Activated CD8-positive, alpha-beta T cell treated with anti-CD3 and anti-CD28 coated beads for 36 hours (primary cell): ENCODE measurements at regions not wholly inside any gene's neighbourhood (a gene's known extent, or its start where the extent isn't known, plus 50 kb on each side); places are given as distances from the start of the nearest gene placed in this dataset.

Experiments used
- ATAC-seq: fragments of 200-7000 bp; cut with Tn5 transposase; one replicate; pipeline ENCODE4 v1.10.0; 2021; ENCODE audit warnings: mild to moderate bottlenecking, moderate library complexity
- CTCF ChIA-PET: fragments of 350-600 bp; sonication (Branson Sonifier 250); formaldehyde crosslinking; loops from one replicate; lab custom pipeline; 2021; ENCODE audit warnings: antibody characterized with exemption; lab: Charles Lee
- POLR2A ChIA-PET: fragments of 350-600 bp; sonication (Branson Sonifier 250); formaldehyde crosslinking; loops from one replicate; lab custom pipeline; 2021; ENCODE audit warnings: antibody characterized with exemption; lab: Charles Lee
- DNase-seq: peaks from one replicate; pipeline ENCODE4 v3.0.0-alpha.2; 2020
- H3K27ac Mint-ChIP-seq: one replicate; pipeline ENCODE4 v1.8.0; 2021; ENCODE audit warnings: mild to moderate bottlenecking, mixed read lengths
- H3K27me3 Mint-ChIP-seq: one replicate; pipeline ENCODE4 v1.8.0; 2021; ENCODE audit warnings: mixed read lengths
- H3K36me3 Mint-ChIP-seq: one replicate; pipeline ENCODE4 v1.8.0; 2021; ENCODE audit warnings: low read depth, mixed read lengths
- H3K4me1 Mint-ChIP-seq: one replicate; pipeline ENCODE4 v1.8.0; 2021; ENCODE audit warnings: low read depth, mixed read lengths
- H3K4me3 Mint-ChIP-seq: one replicate; pipeline ENCODE4 v1.8.0; 2021; ENCODE audit warnings: mild to moderate bottlenecking, moderate library complexity, mixed read lengths
- H3K9me3 Mint-ChIP-seq: one replicate; pipeline ENCODE4 v1.8.0; 2021; ENCODE audit warnings: mixed read lengths
- intact Hi-C: fragments of 100-400 bp; cut with micrococcal nuclease; formaldehyde crosslinking; loops from one replicate; pipeline ENCODE4 v1.10.0; 2022
- TF ChIP-seq, protein P1 (sequence below): fragments of 200-600 bp; IDR thresholded peaks from one replicate; pipeline ENCODE4 v1.8.0; 2022; ENCODE audit warnings: antibody characterized with exemption, mild to moderate bottlenecking

DNA sequence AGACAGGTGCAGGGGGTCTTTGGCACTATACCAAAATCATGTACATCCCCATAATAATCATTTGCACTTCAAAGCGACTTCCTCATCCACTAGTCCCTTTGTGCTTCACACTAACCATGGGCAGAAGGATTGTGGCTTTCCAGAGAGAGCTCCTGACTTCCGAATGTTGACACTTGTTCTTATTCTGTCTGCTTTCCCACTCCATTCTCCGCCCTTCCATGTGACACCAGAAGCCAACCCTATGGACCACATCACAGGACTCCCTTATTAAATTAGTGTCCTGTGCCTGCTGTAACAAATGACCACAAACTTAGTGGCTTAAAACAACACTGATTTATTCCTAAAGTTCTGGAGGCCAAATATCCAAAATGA, 91.6 kb downstream of the CMC2 start:
- H3K9me3 Mint-ChIP-seq: no peaks in the 10 kb centered on the region
- no peak for DNase-seq
- H3K27ac Mint-ChIP-seq: no peak overlapping the region
- no peaks in the 10 kb centered on the region for H3K36me3 Mint-ChIP-seq
- intact Hi-C loops: no loop called here
- no peak overlapping the region for H3K4me3 Mint-ChIP-seq
- no peaks in the 10 kb centered on the region for H3K4me1 Mint-ChIP-seq
- POLR2A ChIA-PET: no interaction called here
- peaks cover 10% of the 10 kb centered on the region for H3K27me3 Mint-ChIP-seq
- TF ChIP-seq, protein P1, sequence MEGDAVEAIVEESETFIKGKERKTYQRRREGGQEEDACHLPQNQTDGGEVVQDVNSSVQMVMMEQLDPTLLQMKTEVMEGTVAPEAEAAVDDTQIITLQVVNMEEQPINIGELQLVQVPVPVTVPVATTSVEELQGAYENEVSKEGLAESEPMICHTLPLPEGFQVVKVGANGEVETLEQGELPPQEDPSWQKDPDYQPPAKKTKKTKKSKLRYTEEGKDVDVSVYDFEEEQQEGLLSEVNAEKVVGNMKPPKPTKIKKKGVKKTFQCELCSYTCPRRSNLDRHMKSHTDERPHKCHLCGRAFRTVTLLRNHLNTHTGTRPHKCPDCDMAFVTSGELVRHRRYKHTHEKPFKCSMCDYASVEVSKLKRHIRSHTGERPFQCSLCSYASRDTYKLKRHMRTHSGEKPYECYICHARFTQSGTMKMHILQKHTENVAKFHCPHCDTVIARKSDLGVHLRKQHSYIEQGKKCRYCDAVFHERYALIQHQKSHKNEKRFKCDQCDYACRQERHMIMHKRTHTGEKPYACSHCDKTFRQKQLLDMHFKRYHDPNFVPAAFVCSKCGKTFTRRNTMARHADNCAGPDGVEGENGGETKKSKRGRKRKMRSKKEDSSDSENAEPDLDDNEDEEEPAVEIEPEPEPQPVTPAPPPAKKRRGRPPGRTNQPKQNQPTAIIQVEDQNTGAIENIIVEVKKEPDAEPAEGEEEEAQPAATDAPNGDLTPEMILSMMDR: no peak
- no peak for ATAC-seq
- CTCF ChIA-PET: no interaction called here

DNA sequence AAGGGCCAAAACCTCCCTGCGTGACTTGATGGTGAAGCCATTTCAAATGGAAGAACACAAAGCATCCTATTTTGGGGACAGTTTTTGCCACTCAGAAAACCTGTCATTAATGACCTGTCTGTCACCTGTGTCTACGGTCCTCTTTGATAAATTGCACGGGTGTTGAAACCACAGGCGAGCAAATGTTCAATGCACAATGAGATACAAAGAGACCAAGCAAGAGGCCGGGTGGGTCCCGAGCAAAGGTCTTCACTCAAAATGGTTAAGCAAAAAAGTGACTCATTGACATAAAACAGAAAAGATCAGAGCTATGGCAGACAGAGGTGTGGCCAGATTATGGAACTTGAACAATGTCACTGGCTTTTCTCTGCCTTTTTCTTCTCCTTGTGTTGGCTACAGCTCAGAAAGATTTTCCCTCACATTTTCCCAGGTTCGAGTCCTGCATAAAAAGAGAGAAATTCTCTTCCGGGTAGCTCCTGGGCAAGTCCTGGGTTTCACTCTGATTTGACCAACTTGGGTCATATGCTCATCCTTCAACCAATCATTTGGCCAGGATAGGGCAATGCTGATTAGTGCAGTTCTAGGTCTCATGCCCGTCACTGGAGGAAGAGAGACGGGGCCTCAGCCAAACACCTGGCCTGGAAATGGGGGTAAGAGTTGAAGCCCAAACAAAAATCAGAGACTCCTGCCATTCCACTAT, 92.2 kb downstream of the CMC2 start:
- H3K4me3 Mint-ChIP-seq: no peak overlapping the region
- POLR2A ChIA-PET: no interaction called here

DNA sequence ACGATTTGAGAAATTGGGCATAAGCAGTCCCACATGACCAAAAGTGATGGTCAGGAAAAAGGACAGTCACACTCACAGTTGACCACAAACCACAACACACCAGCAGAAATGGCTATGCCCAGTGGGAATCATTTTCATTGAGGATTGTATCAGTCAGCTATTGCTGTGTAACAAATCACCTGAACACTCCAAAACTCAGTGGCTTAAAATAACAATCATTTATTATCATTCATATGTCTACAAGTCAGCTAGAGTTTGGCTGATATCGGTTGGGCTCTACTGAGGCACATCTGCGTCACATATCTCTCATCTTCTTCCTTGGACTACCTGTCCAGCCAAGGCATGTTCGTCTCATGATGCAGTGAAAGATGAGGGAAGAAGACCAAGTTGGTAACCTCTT, 93.3 kb downstream of the CMC2 start:
- DNase-seq: no peak
- POLR2A ChIA-PET: no interaction called here
- CTCF ChIA-PET: no interaction called here
- TF ChIP-seq, protein P1: no peak
- no peak for ATAC-seq
- Mint-ChIP-seq H3K4me1 (no peaks in the 10 kb centered on the region), H3K9me3 (no peaks in the 10 kb centered on the region), H3K27me3 (peaks cover 10% of the 10 kb centered on the region), H3K4me3 (no peak overlapping the region), H3K36me3 (no peaks in the 10 kb centered on the region), H3K27ac (no peak overlapping the region)
- intact Hi-C loops: no loop called here

More for the DNA sequence above, 92.2 kb downstream of the CMC2 start:
- no peaks in the 10 kb centered on the region for H3K9me3 Mint-ChIP-seq
- no peaks in the 10 kb centered on the region for H3K4me1 Mint-ChIP-seq
- no peak overlapping the region for H3K27ac Mint-ChIP-seq
- H3K36me3 Mint-ChIP-seq: no peaks in the 10 kb centered on the region
- ATAC-seq: no peak
- peaks cover 10% of the 10 kb centered on the region for H3K27me3 Mint-ChIP-seq
- TF ChIP-seq, protein P1: no peak
- no peak for DNase-seq
- CTCF ChIA-PET: no interaction called here
- intact Hi-C loops: no loop called here

DNA sequence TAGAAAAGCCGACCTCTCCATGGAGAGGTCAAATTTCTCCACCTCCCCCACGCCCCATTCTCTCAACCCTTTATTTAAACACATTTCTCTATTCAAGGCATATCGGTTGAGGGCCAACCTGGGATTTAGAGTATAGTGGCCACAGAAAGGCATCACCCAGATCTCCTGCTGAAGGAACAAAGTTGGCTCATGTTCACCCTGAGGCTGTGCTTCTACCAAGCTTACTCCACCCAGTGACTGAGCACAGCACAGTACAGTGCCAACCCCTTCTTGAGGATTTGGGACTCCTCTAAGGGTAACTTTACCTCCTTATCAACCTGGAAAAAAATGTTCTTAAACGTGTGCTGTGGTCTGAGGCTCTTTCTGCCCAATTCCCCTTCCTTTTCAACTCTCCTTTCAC, 94.0 kb downstream of the CMC2 start:
- no peaks in the 10 kb centered on the region for H3K36me3 Mint-ChIP-seq

DNA sequence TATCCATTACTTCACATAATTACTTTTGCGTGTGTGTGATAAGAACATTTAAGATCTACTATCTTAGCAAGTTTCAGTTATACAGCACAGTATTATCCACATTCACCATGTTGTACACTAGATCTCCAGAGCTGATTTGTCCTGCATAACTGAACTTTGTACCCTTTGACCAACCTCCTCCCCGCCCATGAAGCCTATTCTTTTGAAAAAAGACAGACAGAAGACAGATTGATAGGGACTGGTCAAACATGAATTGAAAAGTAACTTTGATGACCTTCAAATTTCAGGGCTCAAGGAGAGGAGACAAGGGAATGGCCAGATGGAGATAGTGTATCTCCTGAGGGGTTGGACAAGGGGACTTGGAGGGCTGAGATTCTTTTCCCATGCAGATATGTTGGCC, 96.3 kb downstream of the CMC2 start:
- TF ChIP-seq, protein P1: no peak
- no peak for ATAC-seq
- intact Hi-C loops: no loop called here
- no peaks in the 10 kb centered on the region for H3K36me3 Mint-ChIP-seq
- no peak for DNase-seq
- CTCF ChIA-PET: no interaction called here
- no peak overlapping the region for H3K4me3 Mint-ChIP-seq
- no peaks in the 10 kb centered on the region for H3K9me3 Mint-ChIP-seq
- POLR2A ChIA-PET: no interaction called here
- no peak overlapping the region for H3K27ac Mint-ChIP-seq
- no peaks in the 10 kb centered on the region for H3K4me1 Mint-ChIP-seq
- H3K27me3 Mint-ChIP-seq: peaks cover 13% of the 10 kb centered on the region

More for the DNA sequence above, 94.0 kb downstream of the CMC2 start:
- Mint-ChIP-seq H3K4me1 (no peaks in the 10 kb centered on the region), H3K27ac (no peak overlapping the region), H3K9me3 (no peaks in the 10 kb centered on the region), H3K4me3 (no peak overlapping the region), H3K27me3 (peaks cover 14% of the 10 kb centered on the region)
- ATAC-seq: no peak
- POLR2A ChIA-PET: no interaction called here
- TF ChIP-seq, protein P1: no peak
- intact Hi-C loops: no loop called here
- CTCF ChIA-PET: no interaction called here
- no peak for DNase-seq
